Activated T-helper 1 cell treated with Interleukin-2 at 50 U/mL for 16 hours (primary cell): ENCODE measurements at regions not wholly inside any gene's neighbourhood (a gene's known extent, or its start where the extent isn't known, plus 50 kb on each side); places are given as distances from the start of the nearest gene placed in this dataset.
"Not testable (repeated sequence)": the region's sequence is repeated elsewhere in the genome, so short reads cannot be mapped to it uniquely, and the experiment has no call there.

Experiments
- DNase-seq: peaks from one replicate; pipeline ENCODE4 v3.0.0-alpha.2; 2020; ENCODE audit warnings: low read depth

DNA sequence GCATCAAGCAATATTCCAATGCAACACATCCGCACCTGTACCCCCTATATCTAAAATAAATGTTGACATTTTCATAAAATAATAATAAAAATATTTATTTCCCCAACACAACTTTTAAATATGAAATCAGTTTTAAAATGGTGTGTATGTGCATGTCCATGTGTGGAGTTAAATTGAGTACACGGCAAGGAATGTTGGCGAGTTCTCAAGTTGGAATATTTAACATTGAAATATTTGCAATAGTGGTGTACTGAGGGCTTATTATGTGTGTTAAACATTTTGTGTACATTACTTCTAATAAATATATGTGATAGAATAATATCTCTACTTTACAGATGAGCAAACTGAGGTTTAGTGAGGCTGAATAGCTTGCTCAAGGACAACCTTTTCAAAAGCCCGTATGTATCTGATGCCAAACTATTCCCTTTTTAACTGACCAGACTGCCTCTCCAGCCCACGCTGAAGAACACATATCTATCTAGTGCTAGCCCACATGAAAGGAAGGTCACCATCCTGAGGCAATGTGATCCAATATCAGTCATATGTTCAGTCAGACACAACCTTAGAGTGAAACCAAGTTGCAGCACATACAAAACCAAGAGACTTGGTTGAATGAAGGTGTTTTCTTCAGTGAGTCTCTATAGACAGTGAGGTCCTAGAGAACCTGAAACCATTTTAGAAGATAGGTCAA is 192.2 kb upstream of the CDH11 start:
- no peak for DNase-seq

DNA sequence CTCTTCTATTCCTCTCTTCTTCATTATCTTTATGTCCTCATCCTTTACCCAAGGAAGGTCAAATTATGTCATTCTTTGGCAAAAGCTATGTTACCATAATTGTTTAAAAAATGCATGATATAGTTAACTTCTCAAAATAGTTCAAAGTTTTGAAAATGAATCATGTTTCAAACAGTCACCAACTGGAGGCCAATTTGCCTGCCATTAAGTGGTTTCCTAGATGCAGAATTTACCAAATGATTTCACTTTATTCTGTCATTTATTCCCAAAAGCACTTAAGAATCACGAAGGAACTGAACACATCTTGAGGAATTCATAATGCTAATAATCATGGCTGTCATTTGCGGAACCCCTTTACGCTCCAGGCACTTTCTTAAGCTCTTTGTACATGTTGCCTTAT is 190.9 kb upstream of the CDH11 start:
- no peak for DNase-seq

DNA sequence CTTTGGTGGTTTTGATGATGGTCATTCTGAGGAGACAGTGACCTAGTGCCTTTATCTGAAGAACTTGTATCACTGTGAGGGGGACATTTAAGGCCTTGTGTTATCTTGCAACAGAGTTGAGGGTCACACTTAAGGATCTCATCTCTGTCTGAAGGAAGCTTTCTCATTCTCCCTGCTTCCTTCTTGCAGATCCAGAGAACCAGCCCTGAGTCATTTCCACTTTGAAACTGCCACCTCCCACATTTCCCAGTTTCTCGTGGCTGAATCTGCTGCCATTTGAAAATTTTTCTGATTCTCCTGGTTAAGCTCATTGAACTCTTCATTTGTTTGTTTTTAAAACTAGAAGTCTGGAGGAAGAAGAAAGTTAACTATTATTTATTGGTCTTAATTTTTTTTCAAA is 190.2 kb upstream of the CDH11 start:
- no peak for DNase-seq

DNA sequence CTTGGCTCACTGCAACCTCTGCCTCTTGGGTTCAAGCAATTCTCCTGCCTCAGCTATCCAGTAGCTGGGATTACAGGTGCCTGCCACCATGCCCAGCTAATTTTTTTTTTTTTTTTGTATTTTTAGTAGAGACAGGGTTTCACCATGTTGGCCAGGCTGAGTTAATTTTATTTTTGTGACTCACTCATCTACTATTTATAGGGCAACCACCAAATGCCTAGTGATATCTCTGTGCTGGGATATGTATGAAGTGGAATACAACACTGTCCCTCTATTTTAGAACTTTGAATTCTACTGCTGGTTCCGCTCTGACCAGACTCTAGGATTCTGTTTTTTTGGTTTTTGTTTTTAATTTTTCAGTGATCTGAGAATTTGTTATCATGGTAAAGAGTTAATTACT is 188.6 kb upstream of the CDH11 start:
- DNase-seq: not testable (repeated sequence)

DNA sequence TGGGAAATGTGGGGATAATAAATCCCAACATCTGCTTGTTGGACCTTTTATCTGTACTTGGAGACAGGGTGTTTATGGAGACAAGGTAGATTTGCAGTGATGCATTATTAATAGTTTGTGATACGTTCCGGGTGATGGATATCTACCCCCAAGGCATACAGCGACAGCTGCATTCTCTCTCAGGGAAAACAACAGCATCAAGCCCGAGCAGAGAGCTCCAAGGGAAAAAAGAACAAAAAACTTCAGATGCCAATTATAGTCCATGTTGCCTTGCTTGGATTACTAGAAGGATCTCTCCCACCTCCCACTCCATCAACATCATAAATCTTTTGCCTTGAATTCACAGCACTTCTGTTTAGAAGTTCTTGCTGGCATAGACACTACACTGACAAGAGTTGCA is 187.5 kb upstream of the CDH11 start:
- no peak for DNase-seq

DNA sequence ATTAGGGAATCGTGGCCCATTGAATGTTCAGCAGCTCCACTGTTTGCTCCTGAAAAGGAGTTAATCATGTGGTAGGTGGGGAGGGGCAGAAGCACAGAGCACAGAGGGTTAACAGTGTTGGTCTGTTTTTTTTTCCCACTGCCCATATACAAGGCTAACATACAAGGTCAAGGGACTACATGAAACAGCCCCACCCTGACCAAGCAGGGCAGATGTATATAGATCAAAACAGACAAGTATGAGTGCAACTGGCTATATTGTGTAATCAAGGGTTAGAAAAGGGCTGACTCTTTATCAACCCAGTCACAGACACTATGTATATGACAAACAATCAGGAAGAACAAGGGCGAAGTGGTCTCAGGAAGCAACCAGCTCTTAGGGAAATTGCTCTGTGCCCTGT is 186.6 kb upstream of the CDH11 start:
- DNase-seq: no peak

DNA sequence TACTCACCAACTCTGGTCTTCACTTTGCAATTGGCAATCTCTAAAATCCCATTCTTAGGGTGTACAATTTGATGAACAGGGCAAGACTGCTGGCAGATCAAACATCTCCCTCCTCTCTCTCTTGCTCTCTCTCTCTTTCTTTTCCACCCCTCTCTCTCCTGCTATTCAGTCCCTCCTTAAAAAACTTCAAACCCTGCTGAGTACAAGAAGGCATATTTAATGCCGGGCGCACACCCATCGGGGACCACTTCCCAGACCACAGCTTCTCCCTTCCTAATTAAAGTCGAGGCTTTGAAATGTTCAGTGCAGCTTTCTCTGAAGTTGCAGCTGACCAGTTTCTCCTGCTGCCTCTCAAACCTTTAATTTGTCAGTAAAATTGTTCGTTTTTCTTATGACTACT is 185.4 kb upstream of the CDH11 start:
- DNase-seq: no peak

DNA sequence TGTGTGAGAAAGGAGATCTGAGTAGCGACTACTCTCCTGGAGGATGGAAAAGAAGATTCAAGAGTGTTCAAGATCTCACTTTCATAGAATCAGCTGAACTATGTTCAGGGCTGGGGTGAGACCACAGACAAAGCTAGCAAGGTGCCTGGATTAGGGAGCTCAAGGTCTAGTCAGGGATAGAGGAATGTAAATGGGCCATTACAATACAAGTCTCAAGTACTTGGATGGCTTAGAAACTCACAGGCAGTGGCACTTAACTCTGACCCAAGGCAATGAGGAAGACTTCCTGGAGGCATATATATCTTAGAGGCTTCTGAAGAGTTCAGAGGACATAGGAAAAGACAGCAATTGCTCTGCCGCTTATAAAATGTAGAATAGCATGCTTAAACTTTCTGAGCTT is 184.9 kb upstream of the CDH11 start:
- no peak for DNase-seq

DNA sequence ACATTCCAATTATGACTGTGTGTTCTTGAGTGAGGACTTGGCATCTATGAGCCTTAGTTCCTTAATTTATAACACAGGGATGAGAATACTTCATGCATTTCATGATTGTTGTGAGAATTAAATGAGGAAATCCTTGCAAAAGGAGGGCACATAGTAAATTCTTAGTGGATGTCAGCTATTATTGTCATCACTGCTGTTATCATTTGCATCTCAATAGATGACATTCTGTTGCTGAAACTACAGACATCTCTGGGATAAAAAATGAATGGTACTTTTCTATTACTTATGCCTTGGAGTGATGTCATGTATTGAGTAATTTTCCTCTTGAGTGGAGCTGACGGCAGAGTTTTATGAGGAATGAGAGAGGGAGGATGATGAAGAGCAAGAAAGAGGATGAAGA is 184.4 kb upstream of the CDH11 start:
- DNase-seq: no peak

DNA sequence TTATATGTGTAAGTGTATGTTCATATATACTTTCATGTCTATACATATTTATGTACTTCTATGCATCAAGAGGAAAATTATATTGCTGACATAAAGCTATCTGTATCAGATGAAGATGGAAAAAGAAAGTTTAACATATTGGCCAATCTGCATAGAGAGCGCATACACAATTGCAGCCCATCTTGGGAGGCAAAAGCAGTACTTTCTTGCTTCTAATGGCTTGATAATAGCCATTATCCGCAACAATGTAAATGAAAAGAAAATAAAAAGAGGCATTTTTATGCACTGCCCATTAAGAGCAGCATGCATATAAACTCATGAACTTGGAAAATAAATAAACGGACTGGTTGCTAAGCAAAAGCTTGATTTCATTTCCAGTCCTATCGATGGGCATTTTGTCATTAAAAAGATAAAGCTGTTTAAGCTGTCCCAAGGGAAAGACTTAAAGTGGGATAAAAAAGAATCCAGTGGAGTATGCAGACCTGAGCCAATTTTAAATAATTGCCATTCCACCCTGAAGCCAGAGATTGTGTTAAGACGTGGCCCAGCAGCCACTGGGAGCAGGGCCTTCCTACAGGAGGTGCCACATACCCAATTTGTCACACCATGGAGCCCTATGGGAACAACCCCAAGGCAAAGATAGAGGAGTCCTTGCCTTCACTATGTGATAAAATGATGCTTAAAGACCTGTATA is 183.6 kb upstream of the CDH11 start:
- no peak for DNase-seq

DNA sequence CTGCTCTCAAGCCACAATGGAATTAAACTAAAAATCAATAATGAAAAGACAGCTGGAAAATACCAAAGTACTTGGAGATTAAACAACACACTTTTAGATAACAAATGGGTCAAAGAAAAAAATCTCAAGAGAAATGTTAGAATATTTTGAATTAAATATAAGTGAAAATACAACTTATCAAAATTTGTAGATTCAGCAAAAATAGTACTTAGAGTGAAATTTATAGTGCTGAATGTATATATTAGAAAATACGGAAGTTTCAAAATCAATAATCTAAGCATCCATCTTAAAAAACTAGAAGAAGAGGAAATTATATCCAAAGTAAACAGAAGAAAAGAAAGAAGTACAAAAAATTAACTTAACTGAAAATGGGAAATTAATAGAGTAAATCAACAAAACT is 179.2 kb upstream of the CDH11 start:
- DNase-seq: no peak

DNA sequence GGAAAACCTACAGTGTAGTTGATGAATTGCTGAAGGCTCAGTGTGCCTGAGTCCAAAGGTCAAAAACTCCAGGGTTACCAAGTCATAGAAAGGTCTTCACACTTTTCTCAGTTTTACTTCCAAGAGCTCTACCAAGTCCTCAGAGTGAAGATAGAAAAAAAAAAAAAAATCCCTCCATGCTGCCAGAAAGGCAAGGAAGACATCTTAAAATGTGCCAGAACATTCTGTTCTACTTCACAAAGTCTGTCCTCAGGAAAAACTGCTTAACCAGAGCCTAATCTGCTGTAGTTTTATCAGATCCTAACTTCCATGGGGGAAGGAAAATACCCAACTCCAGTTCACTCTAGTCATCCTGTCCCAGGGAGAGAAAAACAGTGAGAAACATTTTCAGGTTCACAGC is 175.6 kb upstream of the CDH11 start:
- DNase-seq: no peak

DNA sequence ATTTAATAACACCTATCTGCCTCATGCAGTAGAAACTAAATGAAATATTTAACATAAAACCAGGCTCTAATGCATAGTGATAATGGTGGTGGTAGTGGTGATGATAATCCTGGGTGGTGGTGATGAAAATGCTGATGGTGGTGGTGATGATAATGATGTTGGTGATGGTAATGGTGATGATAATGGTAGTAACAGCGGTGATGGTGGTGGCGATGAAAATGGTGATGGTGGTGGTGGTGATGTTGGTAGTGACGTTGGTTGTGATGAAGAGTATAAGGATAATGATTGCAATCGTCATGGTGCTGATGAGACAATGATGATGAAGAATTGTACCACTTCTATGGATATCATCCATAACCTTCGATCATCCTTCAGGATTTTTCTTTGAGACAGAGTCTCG is 173.7 kb upstream of the CDH11 start:
- DNase-seq: no peak

DNA sequence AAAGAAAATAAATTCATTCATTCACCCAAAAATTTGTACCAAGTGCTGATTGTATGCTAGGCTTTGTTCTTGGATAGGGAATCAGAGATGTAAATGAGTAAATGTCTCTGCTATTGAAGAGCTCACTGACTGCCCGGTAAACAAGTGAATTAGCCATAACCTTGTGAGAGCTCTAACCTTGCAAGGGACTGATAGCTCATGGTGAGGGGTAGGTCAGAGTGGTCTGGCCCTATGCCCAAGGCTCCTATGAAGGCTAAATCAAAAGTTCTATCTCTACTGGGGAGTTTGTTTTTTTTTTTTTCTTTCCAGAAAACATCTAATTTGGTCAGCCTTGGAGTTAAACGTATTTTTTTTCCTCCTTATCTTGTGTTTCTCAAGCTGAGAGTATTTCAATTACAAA is 172.8 kb upstream of the CDH11 start:
- no peak for DNase-seq

DNA sequence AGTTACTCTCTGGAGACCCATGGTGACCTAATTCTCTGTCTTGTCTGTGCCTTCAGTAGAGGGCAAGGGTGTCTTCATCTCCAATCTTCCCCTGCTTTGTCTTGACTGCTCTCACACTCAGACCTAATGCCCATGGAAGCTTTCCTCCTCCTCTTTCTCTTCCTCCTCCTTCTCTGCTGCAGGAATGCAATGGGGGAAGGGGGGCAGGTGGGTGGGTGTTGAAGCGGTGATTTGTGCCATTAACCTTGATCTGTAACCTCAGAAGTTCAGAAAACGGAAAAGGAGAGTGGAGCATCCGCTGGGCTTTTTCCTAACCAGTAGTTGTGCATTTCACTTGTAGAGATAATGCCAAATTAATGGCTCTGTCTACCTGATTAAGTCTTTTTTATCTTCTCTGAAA is 172.3 kb upstream of the CDH11 start:
- DNase-seq: no peak

DNA sequence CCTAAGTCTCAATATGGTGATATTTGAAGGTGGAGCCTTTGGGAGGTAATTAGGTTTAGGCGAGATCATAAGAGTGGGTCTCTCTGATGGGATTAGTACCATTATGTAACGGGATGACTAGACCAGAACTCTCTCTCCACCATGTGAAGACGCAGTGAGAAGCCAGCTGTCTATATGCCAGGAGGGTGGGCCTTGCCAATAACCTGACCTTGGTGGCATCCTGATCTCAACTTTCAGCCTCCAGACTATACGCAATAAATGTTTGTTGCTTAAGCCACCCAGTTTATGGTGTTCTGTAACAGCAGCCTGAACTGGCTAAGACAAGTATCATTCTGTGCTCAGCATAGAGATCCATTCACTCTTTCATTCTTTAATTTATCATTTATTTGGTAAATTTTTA is 167.2 kb upstream of the CDH11 start:
- DNase-seq: no peak

DNA sequence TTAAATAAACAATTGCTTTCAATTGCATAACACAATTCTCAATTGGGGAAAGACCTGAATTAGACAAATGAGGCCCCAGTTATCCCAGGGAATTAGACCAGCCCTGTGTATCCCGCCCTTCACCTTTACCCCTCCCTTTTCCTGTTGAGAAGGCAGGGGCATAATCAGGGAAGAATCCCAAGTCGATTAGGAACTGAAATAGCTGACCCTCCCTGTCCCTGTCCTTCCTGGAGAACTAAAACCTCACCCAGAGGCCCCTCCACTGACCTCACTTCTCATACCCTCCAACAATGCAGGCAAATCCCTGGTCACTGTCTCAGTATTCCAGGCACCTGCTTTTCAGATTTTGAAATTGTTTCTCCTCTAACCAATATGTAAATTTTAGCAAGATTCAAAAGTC is 165.4 kb upstream of the CDH11 start:
- no peak for DNase-seq

DNA sequence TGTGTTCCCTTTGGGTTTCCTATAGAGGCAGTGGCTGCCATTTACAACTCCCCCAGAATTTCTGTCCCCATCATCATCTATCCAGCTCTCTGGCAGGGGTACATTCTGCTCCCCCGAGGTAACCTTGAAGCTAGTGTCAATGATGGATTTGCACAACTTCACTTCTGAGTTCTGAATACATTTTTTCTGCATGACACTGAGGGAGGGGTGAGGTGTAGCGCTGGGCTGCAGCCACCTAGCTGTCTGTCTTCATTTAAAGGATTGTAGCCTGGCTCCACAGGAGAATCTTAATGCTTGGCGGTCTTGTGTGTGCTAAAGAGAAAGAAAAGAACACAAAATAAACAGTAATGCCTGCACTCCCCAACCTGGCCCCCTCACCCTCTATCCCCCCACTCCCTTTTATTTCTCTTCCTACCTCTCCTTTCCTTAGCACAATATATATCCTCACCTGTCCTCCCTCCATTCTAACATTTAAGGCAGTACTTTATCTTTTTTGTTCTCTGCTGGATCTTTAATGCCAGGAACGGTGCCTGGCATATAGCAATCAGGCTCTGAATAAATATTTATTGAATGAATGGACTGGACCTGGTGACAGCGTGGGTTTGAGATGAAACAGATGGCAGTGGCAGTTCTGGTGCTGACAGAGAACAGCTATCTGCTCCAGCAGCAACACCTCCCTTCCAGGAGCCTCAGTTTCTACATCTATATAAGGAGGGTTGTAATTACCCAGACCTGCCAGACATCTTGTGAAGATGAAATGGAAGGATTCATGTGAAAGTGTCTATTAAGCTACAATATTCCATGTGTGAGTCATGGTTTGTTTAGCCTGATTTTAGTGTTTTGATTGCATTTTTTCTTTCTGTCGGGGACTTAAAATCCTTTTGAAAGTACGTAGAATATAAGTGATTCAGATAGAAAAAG is 163.5 kb upstream of the CDH11 start:
- DNase-seq: no peak

DNA sequence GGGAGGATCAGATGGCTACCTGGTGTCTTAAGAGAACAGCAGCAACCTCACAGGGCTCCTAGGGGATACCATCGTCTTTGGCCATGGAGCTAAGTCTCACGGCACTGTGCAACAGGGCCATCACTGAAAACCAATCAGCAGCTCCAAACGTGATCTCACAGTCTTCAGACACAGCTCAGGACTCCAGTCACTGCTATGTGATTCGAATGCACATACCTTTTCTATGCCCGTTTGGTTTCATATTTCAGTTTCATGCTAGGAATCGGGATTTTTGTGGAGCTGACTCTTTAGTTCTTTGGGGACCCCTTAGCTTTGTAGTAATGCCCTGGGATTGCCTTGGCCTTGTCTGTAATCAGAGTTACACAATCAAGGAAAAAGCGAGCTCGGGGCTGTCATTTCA is 162.8 kb upstream of the CDH11 start:
- DNase-seq: no peak

DNA sequence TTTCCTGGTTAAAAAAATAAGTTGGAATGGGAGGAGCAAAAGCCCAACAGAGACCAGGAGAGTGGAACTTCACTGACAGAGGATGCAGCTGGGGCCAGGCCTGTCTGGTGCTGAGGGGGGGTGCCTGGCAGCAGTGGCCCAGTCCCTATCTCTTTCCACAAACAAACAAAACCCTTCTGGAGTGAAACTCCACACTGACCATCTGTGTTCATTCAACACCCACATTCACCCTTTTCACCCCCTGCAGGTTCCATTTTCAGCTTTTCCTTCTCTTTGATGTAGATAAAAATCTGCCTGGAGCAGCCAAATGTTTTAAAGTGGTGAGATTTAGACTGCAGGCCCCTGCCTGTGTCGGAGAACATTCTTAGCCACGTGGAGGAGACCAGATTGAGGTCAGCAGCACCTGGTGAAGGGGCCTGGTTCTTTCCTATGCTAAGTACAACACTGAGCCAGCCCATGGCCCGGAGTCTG is 161.4 kb upstream of the CDH11 start:
- no peak for DNase-seq

DNA sequence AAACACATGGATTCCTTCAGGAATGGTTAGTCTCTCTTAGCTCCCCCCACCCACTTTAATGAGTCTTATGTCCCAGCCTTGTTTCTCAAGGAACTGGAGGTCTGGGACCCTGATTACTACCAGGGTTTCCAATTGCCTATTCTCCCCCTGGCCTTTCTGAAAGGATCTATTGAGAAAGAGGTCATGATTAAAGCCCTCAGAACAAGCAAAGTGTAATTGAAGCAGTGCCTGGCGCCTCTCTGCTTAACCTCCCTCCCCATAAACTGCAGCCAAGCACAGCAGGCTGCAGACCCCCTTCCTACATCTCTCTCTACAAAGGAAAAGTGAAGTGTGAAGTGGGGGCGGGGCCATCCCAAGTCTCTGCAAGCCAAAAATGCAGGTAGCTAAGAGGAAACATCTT is 159.7 kb upstream of the CDH11 start:
- DNase-seq: no peak

DNA sequence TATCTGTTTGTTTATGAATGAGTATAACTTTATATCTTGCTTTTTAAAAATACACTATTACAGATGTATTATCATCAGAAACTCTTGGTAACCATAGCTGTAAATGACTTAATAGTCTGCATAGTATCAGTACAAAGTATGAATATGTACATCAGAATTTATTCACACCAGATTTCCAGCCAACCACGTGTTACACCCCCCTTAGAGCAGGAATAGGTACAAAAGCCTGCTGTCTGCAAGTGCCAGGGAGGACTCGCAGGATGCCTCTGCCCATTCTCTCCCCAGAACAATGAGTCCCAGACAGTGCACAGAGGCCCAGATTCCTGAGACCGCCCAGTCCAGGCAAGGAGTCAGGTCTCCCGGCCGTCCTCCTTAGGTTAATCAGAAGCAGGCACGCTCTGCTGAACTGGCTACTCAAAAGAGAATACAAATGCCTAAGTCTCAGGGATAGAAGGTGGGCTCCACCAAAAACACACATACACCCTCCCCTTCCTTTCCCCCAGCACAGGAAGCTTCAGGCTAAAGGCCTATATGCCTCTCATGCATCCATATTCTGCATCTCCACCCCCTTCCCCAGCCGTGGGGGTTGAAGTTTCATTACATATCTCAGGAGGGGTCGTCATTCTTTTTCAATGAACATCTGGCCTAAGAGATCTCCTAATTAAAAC is 159.1 kb upstream of the CDH11 start:
- DNase-seq: no peak
